HG03097 (cell line): ENCODE measurements at regions not wholly inside any gene's neighbourhood (a gene's known extent, or its start where the extent isn't known, plus 50 kb on each side); places are given as distances from the start of the nearest gene placed in this dataset.
"Not testable (repeated sequence)": the region's sequence is repeated elsewhere in the genome, so short reads cannot be mapped to it uniquely, and the experiment has no call there.

ENCODE experiments used
- ATAC-seq: cut with Tn5 transposase; IDR thresholded peaks from one replicate; pipeline ENCODE4 v1.9.1; 2021; ENCODE audit not compliant: unreplicated experiment, low FRiP score

GRCh38 chr18:70758780-70759179 lies 469.9 kb downstream of the SOCS6 start:
- no peak for ATAC-seq

DNA sequence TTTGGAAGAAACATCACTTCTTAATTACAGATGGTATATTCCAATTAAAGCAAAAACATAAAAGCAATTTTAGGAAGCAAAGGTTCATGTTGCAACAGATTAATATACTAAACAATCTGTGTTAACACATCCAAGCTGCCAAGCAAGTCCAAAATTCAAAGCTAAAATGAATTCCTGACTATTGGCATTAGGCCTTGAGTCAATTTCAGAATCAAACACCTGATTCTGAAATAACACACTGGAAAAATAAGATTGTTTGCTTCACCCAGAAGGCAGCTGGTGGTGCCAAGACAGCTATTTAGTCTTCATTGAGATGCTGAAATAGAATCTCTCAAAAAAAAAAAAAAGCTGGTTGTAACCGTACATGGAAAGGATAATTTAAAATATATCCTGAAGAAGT lies 465.6 kb downstream of the SOCS6 start:
- ATAC-seq = no peak

DNA sequence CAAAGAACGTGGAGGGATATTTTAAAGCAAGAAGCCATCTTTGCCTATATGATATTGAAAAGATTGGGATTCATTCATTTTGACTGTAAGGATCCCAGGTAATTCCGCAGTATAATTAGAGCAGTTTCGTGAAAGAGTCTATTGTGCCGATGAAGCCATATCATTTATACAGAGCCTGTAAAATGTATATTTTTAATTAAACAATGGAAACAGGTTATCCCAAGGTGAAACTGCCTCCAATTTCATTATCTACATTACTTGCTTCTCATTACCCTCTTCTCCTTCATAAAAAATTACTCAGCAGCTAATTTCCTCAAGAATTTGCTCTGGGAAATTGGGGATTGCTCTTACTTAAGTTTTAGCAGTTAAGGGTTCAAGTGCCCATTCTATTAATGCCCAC lies 444.1 kb downstream of the SOCS6 start:
- ATAC-seq = no peak

DNA sequence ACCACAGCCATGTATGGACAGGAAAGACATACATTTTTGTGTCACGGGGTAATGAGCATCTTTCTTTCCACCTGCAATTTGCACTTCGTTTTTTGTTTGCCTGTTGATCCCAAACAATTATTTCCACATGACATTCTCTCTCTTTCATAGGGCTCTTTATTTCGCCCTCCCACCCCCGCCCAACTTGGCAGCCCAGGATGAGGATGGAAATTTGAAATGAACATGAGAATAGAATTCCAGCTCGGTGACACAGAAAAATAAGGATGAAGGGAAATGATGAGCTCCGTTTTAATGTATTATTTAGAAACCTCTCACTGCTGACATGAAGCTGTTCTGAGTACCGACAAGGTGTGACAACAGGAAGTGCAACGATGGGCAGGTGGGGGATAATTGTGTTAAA lies 443.3 kb downstream of the SOCS6 start:
- no peak for ATAC-seq

DNA sequence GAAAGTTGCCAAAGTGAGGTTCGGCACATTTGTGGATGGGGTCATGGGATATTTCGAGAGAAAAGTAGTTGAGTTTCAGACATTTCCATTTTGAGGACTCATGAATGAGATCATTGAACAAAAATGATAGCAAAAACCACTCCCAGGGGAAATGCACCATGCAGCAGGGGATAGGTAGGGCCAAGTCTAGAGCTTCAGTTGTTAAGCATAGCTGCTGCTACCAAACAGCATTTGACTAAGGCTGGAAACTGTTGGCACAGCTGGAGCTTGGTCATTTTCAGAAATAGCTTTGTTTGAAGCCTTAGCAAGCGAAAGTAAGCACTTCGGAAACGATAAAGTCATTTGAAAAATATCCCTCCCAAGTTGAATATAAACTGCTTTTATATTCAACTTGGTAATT lies 431.8 kb downstream of the SOCS6 start:
- ATAC-seq = no peak

DNA sequence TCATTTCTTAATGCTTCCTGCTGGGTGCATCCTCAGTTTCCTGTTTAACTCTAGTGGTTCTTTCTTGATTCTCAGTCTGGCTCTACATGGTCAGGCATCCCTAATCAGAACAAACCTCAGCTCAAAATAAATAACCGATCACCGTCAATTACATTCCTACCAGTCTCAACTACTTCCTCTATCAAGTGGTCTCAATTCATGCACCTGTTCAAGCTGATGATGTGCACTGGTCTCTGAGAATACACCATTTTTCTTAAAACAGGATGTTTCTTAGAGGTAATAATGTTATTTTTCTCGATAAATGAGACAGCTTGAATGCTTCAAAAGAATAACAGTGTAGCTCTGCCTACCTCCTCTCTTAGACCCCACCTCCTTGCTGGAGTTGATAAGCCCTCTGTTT lies 420.9 kb downstream of the SOCS6 start:
- ATAC-seq = no peak

- ATAC-seq = no peak
Observed at GRCh38 chr18:70709144-70709543, 420.3 kb downstream of the SOCS6 start.

DNA sequence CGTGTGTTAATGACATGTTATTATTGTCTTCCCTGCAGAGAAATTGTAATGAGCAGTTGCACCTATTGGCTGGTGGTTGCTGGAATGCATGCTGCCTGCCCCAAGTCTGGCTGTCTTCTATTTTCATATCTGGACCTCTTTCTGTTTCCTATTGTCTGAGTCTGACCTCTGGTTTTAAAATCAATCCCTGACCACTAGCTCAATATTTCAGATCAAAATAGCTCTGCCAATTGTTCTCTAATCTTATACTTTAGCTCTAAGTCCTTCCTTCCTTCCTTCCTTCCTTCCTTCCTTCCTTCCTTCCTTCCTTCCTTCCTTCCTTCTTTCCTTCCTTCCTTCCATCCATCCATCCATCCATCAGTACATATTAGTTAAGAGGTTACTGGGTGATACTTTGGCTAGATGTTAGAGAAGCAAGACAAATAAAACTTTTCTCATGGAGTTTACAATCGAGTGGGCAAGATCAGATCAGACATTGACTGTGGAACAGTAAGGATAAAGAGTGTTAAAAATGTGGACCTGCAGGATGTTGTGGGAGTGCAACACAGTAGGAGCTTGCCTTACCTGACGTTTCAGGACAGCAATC lies 417.1 kb downstream of the SOCS6 start:
- ATAC-seq = no peak

DNA sequence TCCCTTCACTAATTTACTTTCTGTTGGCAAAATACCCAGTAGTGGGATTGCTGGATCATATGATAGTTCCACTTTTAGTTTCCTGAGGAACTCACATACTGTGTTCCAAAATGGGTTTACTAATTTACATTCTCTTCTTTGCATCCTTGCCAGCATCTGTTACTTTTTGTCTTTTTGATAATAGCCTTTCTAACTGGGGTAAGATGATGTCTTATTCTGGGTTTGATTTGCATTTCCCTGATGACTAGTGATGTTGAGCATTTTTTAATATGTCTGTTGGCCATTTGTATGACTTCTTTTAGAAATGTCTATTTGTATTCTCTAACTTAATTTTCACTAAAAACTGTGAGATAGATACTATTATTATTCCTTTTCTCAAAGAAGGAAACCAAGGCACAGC lies 411.7 kb downstream of the SOCS6 start:
- no peak for ATAC-seq

GRCh38 chr18:70698574-70698973 lies 409.7 kb downstream of the SOCS6 start:
- ATAC-seq = no peak

GRCh38 chr18:70693246-70693645 lies 404.4 kb downstream of the SOCS6 start:
- no peak for ATAC-seq

DNA sequence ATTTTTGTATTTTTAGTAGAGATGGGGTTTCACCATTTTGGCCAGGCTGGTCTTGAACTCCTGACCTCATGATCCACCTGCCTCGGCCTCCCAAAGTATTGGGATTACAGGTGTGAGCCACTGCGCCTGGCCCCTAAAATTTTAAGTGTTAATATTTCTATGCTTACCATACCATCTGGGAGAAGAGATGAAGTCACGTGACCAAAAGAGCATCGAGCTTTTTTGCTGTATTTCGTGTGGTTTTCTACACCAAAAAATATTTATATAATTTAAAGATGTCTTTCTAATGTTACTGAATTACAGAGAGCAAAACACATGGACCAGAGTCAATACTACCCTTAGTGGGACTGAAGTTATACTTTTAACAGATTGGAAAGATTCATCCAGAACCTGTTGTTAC lies 400.9 kb downstream of the SOCS6 start:
- not testable (repeated sequence) for ATAC-seq

- ATAC-seq = no peak
Observed at GRCh38 chr18:70688286-70688685, 399.4 kb downstream of the SOCS6 start.

DNA sequence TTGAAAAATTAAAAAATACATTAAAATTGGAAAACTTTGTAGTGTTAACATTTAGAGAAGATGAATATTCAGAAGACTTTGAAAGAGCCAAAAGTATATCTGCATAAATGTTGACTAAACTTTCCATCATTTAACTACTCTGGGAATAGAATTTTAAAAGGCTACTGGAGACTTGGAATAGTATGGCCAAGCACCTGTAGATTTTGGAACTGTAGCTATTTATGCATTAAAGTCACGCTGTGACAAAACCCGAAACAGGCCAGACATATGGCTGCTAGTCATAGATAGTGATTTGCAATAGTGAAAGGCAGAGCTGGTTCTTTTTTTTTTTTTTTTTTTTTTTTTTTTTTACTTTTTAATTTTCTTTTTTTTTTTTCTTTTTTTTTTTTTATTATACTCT lies 396.0 kb downstream of the SOCS6 start:
- ATAC-seq = no peak

- no peak for ATAC-seq
Observed at GRCh38 chr18:70683263-70683662, 394.4 kb downstream of the SOCS6 start.

GRCh38 chr18:70674896-70675295 lies 386.1 kb downstream of the SOCS6 start:
- no peak for ATAC-seq

DNA sequence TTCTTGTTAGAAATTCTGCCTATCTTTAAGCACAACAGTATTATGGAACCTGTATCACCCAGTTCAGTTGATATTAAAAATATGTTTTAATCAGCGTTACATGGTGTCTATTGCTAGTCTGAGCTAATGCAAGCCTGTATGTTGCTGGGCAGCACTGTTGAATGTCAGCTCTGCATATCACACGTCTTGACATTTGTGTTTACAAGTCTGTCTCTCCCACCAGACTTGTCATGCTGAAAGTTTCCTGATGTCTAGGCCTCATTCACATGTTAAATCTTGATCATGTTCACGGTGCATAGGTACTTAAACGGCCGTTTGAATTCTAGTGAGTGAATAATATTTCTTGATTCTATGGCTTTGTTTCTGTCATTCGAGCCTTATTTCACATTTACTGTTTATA lies 385.0 kb downstream of the SOCS6 start:
- no peak for ATAC-seq

DNA sequence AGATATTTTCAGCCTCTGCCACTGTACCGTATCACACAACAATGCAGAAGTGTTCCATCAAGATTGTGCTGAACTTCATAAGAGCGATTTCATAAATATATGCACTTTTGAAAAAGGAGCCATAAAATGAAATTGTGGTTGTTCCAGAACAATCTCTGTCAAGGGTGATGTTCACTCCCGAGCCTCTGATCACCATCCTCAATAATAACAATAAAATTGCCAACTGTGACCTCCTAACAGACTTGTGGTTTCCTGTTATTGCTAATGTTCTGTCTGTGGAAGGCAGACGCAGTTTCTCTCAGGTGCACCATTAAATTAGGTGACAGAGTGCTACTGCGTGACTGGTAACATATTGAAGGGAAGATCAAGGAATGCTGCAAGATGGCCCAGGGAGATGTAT lies 383.7 kb downstream of the SOCS6 start:
- ATAC-seq = no peak

DNA sequence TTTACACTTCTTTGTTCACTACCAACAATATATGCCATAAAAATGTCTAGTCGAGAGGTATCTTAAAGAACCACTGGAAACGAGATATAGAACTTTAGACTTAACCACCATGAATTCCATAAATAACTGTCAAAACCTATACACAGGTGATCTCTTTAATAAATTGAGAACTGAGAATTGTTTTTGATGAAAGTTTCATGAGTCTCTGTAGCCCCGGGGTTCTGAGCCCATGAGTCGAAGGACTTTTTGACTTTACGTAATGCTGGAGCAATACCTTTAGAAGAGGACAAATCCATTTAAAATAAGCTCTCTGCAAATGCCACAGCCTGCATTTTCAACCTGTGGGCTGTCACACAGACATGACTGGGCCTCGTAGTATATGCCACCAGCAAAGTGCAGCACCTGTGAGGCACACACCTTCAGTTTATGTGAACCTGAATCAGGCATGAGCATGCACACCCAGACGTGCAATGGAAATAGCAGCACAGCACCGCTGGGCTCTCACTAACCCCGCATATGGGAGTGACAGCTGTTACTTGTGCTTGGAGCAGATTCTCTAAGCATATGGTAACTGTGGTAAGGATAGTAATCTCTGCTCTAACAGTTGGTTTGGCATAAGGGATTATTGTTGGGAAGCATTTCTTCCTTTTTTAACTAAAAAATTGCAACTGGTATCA lies 383.2 kb downstream of the SOCS6 start:
- ATAC-seq = no peak

DNA sequence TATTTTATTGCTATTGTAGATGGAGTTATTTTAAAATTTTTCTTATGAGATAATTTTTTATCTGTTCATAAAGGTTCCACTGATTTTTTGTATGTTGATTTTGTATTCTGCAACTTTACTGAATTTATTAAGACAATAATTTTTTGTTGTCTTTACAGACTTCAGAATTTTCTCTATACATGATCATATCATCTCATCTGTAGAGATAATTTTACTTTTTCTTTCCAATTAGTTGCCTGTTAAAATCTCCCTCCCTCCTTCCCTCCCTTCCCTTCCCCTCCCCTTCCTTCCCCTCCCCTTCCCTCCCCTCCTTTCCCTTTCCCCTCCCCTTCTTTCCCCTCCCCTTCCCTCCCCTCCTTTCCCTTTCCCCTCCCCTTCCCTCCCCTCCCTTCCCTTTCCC lies 378.1 kb downstream of the SOCS6 start:
- no peak for ATAC-seq

DNA sequence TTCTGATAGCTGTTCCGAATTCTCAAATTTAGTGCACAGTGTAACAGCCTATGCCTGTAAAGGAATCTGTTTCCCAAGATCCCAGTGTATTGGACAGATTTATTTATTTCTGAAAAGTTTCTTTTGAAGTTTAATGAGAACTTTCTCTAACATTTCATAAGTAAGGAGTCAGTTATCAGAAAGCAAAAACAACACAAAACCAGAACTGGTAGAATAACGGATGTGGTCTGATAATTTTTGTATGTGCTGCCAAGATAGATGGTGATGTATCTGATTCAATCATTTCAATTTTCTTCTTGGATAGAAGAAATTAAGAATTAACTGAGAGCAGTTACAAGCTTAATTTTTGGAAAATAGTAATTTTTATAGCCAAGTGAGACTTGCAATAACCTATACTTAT lies 374.3 kb downstream of the SOCS6 start:
- ATAC-seq = no peak

DNA sequence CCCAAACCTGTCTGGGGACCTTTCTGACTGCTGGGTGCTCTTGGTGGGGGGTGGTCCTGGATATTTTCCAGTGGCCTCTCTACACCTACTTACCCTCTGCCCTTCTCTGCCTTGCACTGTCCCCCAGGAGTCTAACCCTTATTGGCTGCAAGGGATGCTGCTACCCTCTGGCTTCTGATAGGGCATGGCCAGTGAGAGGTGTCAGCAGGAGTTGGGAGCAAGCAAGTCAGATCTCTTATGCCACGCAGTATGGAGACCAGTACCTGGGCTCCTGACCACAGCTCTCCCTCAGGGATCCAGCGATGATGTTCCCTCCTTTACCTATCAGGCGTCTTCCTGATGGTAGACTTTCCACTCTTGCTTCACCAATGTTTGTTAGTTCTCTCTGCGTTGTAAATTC lies 373.7 kb downstream of the SOCS6 start:
- no peak for ATAC-seq
